ENCODE measurements at regions not wholly inside any gene's neighbourhood (a gene's known extent, or its start where the extent isn't known, plus 50 kb on each side); places are given as distances from the start of the nearest gene placed in this dataset.

DNA sequence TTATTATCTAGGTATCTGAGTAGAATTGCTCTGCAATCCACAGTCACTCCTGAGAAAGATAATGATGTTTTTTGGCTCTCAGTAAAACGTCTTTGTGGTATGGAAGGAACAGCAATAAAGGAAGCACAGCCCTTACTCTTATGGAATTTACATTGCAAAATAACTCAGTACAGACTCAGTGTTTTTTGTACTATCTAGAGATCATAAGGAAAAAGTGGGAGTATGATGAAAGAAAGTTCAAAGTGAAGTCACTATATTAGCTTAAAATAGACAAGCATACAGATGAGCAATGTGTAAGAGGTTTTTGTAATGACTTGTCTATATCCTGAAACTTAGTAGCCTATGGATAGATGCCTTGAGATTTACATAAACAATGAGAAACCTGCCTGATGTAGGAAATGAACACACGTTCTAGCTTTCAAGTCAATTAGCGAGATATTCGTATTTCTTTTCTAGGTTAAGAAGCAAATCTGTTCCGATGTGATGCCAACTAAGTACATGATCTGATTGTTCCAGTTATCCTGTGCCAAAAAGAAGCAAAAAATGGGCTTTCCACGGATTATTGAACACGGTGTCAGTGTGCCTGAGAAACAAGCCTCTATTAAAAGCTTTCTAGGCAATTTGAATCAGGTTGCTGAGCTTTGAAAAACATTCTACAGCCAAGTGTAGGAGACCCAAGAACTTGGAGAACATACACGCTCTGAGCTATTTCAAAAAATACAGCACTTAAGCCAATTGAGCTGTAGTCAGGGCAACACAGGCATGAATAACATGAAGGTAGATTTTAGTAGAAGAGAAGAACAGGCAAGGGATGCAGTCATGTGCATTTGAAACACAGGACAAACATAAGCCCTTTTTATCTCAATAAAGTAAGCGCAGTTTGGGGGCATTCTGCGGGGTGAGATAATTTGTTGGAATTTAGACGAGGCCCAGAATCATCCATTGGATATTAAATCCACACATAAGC, 86.3 kb upstream of the TAF11L2 start:
- intact Hi-C loops (cut with micrococcal nuclease) (no loop called here), dilution Hi-C loops (cut with MboI; ENCODE audit: extremely low pct_ligation_motif_present, low sequenced_read_pairs) (no loop called here)
- Histone ChIP-seq H3K79me2 (ENCODE audit: control insufficient read depth, insufficient read depth, low read length) (no peaks in the 10 kb centered on the region), H3K4me1 (ENCODE audit: control insufficient read depth, extremely low read depth, insufficient read depth, low read length) (no peaks in the 10 kb centered on the region), H3K9me3 (replicated peaks; ENCODE audit: control insufficient read depth, insufficient read depth, low read length) (no peaks in the 10 kb centered on the region), H3K9me1 (replicated peaks; ENCODE audit: control insufficient read depth, extremely low read depth, insufficient read depth, low read length) (no peaks in the 10 kb centered on the region), H3K4me3 (replicated peaks in 1 of 3; ENCODE audit: insufficient read depth in 1 of 3, low read depth in 1 of 3, low read length in 3 of 3) (no peak overlapping the region), H3K36me3 (ENCODE audit: control insufficient read depth in 2 of 2, extremely low read depth in 1 of 2, insufficient read depth in 2 of 2, low read length in 2 of 2) (no peaks in the 10 kb centered on the region), H4K20me1 (replicated peaks; ENCODE audit: control insufficient read depth, extremely low read depth, insufficient read depth, low read length) (no peaks in the 10 kb centered on the region), H3K4me2 (ENCODE audit: insufficient read depth, low read length) (no peak overlapping the region), H3K27me3 (ENCODE audit: control insufficient read depth in 2 of 2, insufficient read depth in 2 of 2, low read length in 2 of 2) (no peaks in the 10 kb centered on the region), H3K27ac (ENCODE audit: insufficient read depth, low read depth, low read length) (no peak overlapping the region), H3K9ac (replicated peaks; ENCODE audit: extremely low read depth, insufficient read depth, low read length) (no peak overlapping the region), H2AFZ (ENCODE audit: low read depth, low read length) (no peak overlapping the region)
- CTCF ChIA-PET, result no interaction called here
- DNase-seq (ENCODE audit: low read depth, low spot score) (no peak), FAIRE-seq (no peak)
- TF ChIP-seq JUN (IDR thresholded peaks at IDR 0.05; ENCODE audit: borderline replicate concordance, insufficient read depth, insufficient read length, low read depth), result no peak
- no peak for TF ChIP-seq POLR2AphosphoS5 (IDR thresholded peaks at IDR 0.05; ENCODE audit: insufficient read depth, low read depth, low read length)
- no peak for TF ChIP-seq MYC (IDR thresholded peaks at IDR 0.05; ENCODE audit: low read depth, low read length)
- TF ChIP-seq POLR2A (IDR thresholded peaks at IDR 0.05; ENCODE audit: low read depth, low read length), result no peak
- no peak for TF ChIP-seq FOS (IDR thresholded peaks at IDR 0.05; ENCODE audit: borderline replicate concordance, insufficient read depth, low read length)
- no peak for TF ChIP-seq GATA2 (IDR thresholded peaks at IDR 0.05; ENCODE audit: insufficient read depth, insufficient read length, low read depth, low read length)
- TF ChIP-seq, protein P1, sequence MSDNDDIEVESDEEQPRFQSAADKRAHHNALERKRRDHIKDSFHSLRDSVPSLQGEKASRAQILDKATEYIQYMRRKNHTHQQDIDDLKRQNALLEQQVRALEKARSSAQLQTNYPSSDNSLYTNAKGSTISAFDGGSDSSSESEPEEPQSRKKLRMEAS (IDR thresholded peaks at IDR 0.05; ENCODE audit: insufficient read depth, insufficient read length), result no peak
- no peak for TF ChIP-seq EZH2 (IDR thresholded peaks at IDR 0.05; ENCODE audit: borderline replicate concordance, low read depth, low read length, severe bottlenecking)
- BruUV-seq (replicated peaks), result no TSS peak
- POLR2A ChIA-PET, result no interaction called here
